ENCODE measurements at regions not wholly inside any gene's neighbourhood (a gene's known extent, or its start where the extent isn't known, plus 50 kb on each side); places are given as distances from the start of the nearest gene placed in this dataset.

GRCh38 chr13:61648547-61648946, 232.9 kb upstream of the PCDH20 start:
- H3K4me3 ChIP-seq (replicated peaks in 1 of 3; ENCODE audit: insufficient read depth in 1 of 3, low read depth in 1 of 3, low read length in 3 of 3) = no peak overlapping the region
- no TSS peak for BruUV-seq (replicated peaks)
- TF ChIP-seq EZH2 (IDR thresholded peaks at IDR 0.05; ENCODE audit: borderline replicate concordance, low read depth, low read length, severe bottlenecking) (no peak), GATA2 (IDR thresholded peaks at IDR 0.05; ENCODE audit: insufficient read depth, insufficient read length, low read depth, low read length) (no peak), JUN (IDR thresholded peaks at IDR 0.05; ENCODE audit: borderline replicate concordance, insufficient read depth, insufficient read length, low read depth) (no peak), CTCF (IDR thresholded peaks at IDR 0.05; ENCODE audit: extremely low read depth in 1 of 2, insufficient read depth in 1 of 2, low read depth in 1 of 2, low read length in 2 of 2) (no peak), FOS (IDR thresholded peaks at IDR 0.05; ENCODE audit: borderline replicate concordance, insufficient read depth, low read length) (no peak), POLR2AphosphoS5 (IDR thresholded peaks at IDR 0.05; ENCODE audit: insufficient read depth, low read depth, low read length) (no peak), MYC (IDR thresholded peaks at IDR 0.05; ENCODE audit: low read depth, low read length) (no peak), MAX (IDR thresholded peaks at IDR 0.05; ENCODE audit: insufficient read depth, insufficient read length) (no peak), POLR2A (IDR thresholded peaks at IDR 0.05; ENCODE audit: low read depth, low read length) (no peak)
- dilution Hi-C loops (cut with MboI; ENCODE audit: extremely low pct_ligation_motif_present, low sequenced_read_pairs) (no loop called here), intact Hi-C loops (cut with micrococcal nuclease) (no loop called here)
- no peak overlapping the region for H3K4me2 ChIP-seq (ENCODE audit: insufficient read depth, low read length)
- H3K79me2 ChIP-seq (ENCODE audit: control insufficient read depth, insufficient read depth, low read length) = no peaks in the 10 kb centered on the region
- H3K27me3 ChIP-seq (ENCODE audit: control insufficient read depth in 2 of 2, insufficient read depth in 2 of 2, low read length in 2 of 2) = no peaks in the 10 kb centered on the region
- no peaks in the 10 kb centered on the region for H3K36me3 ChIP-seq (ENCODE audit: control insufficient read depth in 2 of 2, extremely low read depth in 1 of 2, insufficient read depth in 2 of 2, low read length in 2 of 2)
- no peak for FAIRE-seq
- no peak overlapping the region for H3K27ac ChIP-seq (ENCODE audit: insufficient read depth, low read depth, low read length)
- ChIA-PET CTCF (no interaction called here), POLR2A (no interaction called here)
- no peak for DNase-seq (ENCODE audit: low read depth, low spot score)
- no peak overlapping the region for H2AFZ ChIP-seq (ENCODE audit: low read depth, low read length)
- H3K9me3 ChIP-seq (replicated peaks; ENCODE audit: control insufficient read depth, insufficient read depth, low read length) = no peaks in the 10 kb centered on the region
- H3K4me1 ChIP-seq (ENCODE audit: control insufficient read depth, extremely low read depth, insufficient read depth, low read length) = no peaks in the 10 kb centered on the region
- H4K20me1 ChIP-seq (replicated peaks; ENCODE audit: control insufficient read depth, extremely low read depth, insufficient read depth, low read length) = no peaks in the 10 kb centered on the region
- H3K9me1 ChIP-seq (replicated peaks; ENCODE audit: control insufficient read depth, extremely low read depth, insufficient read depth, low read length) = no peaks in the 10 kb centered on the region
- H3K9ac ChIP-seq (replicated peaks; ENCODE audit: extremely low read depth, insufficient read depth, low read length) = no peak overlapping the region

Measured in endothelial cell of umbilical vein (primary cell).